IPS-20b (cell line): ENCODE measurements at regions not wholly inside any gene's neighbourhood (a gene's known extent, or its start where the extent isn't known, plus 50 kb on each side); places are given as distances from the start of the nearest gene placed in this dataset.

Source experiments
- H3K27ac ChIP-seq: one replicate; pipeline ENCODE4 v1.5.1; 2013; ENCODE audit warnings: low read length
- H3K27me3 ChIP-seq: 2 replicates; pipeline ENCODE4 v1.6.1; 2013; ENCODE audit warnings: mild to moderate bottlenecking, low read length, inconsistent platforms; ENCODE audit not compliant: insufficient read depth
- H3K36me3 ChIP-seq: 2 replicates; pipeline ENCODE4 v1.6.1; 2013; ENCODE audit warnings: low read depth, mild to moderate bottlenecking, inconsistent platforms, low read length, moderate library complexity; ENCODE audit not compliant: insufficient read depth
- H3K4me1 ChIP-seq: 2 replicates; pipeline ENCODE4 v1.6.1; 2013; ENCODE audit warnings: mild to moderate bottlenecking, control low read depth, inconsistent platforms, low read length, moderate library complexity; ENCODE audit not compliant: insufficient read depth
- H3K4me3 ChIP-seq: 2 replicates; pipeline ENCODE4 v1.5.1; 2013; ENCODE audit warnings: mild to moderate bottlenecking, low read length, inconsistent platforms
- H3K9ac ChIP-seq: 2 replicates; pipeline ENCODE4 v1.6.1; 2013; ENCODE audit warnings: low read depth, mild to moderate bottlenecking, inconsistent platforms, low read length, moderate library complexity
- H3K9me3 ChIP-seq: 2 replicates; pipeline ENCODE4 v1.6.1; 2013; ENCODE audit warnings: mild to moderate bottlenecking, low read depth, low read length, inconsistent platforms; ENCODE audit not compliant: insufficient read depth

- H3K36me3 ChIP-seq: no peaks in the 10 kb centered on the region
- H3K4me3 ChIP-seq: no peak overlapping the region
- H3K27ac ChIP-seq: no peak overlapping the region
- no peaks in the 10 kb centered on the region for H3K27me3 ChIP-seq
- H3K9ac ChIP-seq: no peak overlapping the region
- no peaks in the 10 kb centered on the region for H3K9me3 ChIP-seq
- H3K4me1 ChIP-seq: no peaks in the 10 kb centered on the region
Measured at GRCh38 chr1:209095627-209096595, 487.6 kb upstream of the CAMK1G start.

- no peaks in the 10 kb centered on the region for H3K9me3 ChIP-seq
- H3K9ac ChIP-seq: no peak overlapping the region
- no peaks in the 10 kb centered on the region for H3K27me3 ChIP-seq
- no peaks in the 10 kb centered on the region for H3K36me3 ChIP-seq
- H3K4me3 ChIP-seq: no peak overlapping the region
- no peaks in the 10 kb centered on the region for H3K4me1 ChIP-seq
- H3K27ac ChIP-seq: no peak overlapping the region
Measured at GRCh38 chr1:209100460-209100859, 483.1 kb upstream of the CAMK1G start.

- Histone ChIP-seq H3K27ac (no peak overlapping the region), H3K9me3 (no peaks in the 10 kb centered on the region), H3K4me1 (peaks cover 1% of the 10 kb centered on the region; the same call in 1 of the 2 replicates)
Measured at GRCh38 chr1:209101106-209101505, 482.4 kb upstream of the CAMK1G start.

GRCh38 chr1:209102120-209102519 lies 481.4 kb upstream of the CAMK1G start:
- H3K9me3 ChIP-seq: no peaks in the 10 kb centered on the region
- no peak overlapping the region for H3K27ac ChIP-seq
- H3K4me1 ChIP-seq: peaks cover 9% of the 10 kb centered on the region; the same call in 1 of the 2 replicates
- no peak overlapping the region for H3K9ac ChIP-seq
- no peaks in the 10 kb centered on the region for H3K27me3 ChIP-seq
- H3K36me3 ChIP-seq: no peaks in the 10 kb centered on the region
- H3K4me3 ChIP-seq: no peak overlapping the region

More at GRCh38 chr1:209101106-209101505, 482.4 kb upstream of the CAMK1G start:
- H3K27me3 ChIP-seq: no peaks in the 10 kb centered on the region
- no peak overlapping the region for H3K4me3 ChIP-seq
- no peak overlapping the region for H3K9ac ChIP-seq
- H3K36me3 ChIP-seq: no peaks in the 10 kb centered on the region

GRCh38 chr1:209102531-209102930 lies 481.0 kb upstream of the CAMK1G start:
- Histone ChIP-seq H3K36me3 (no peaks in the 10 kb centered on the region), H3K4me1 (peaks cover 9% of the 10 kb centered on the region; the same call in 1 of the 2 replicates), H3K27me3 (no peaks in the 10 kb centered on the region), H3K4me3 (no peak overlapping the region), H3K9ac (no peak overlapping the region), H3K27ac (no peak overlapping the region), H3K9me3 (no peaks in the 10 kb centered on the region)

- no peak overlapping the region for H3K27ac ChIP-seq
- H3K4me3 ChIP-seq: no peak overlapping the region
- no peaks in the 10 kb centered on the region for H3K27me3 ChIP-seq
- no peak overlapping the region for H3K9ac ChIP-seq
- no peaks in the 10 kb centered on the region for H3K9me3 ChIP-seq
- peaks cover 9% of the 10 kb centered on the region; the same call in 1 of the 2 replicates for H3K4me1 ChIP-seq
- H3K36me3 ChIP-seq: no peaks in the 10 kb centered on the region
Measured at GRCh38 chr1:209103092-209103491, 480.4 kb upstream of the CAMK1G start.

- H3K4me1 ChIP-seq: peaks cover 9% of the 10 kb centered on the region; the same call in 1 of the 2 replicates
Measured at GRCh38 chr1:209104646-209105045, 478.9 kb upstream of the CAMK1G start.

GRCh38 chr1:209105701-209106100 lies 477.8 kb upstream of the CAMK1G start:
- Histone ChIP-seq H3K4me3 (no peak overlapping the region), H3K36me3 (no peaks in the 10 kb centered on the region), H3K27me3 (no peaks in the 10 kb centered on the region), H3K27ac (no peak overlapping the region), H3K4me1 (peaks cover 9% of the 10 kb centered on the region; the same call in 1 of the 2 replicates), H3K9ac (no peak overlapping the region), H3K9me3 (no peaks in the 10 kb centered on the region)

More at GRCh38 chr1:209104646-209105045, 478.9 kb upstream of the CAMK1G start:
- H3K36me3 ChIP-seq: no peaks in the 10 kb centered on the region
- H3K9me3 ChIP-seq: no peaks in the 10 kb centered on the region
- H3K27me3 ChIP-seq: no peaks in the 10 kb centered on the region
- no peak overlapping the region for H3K9ac ChIP-seq
- H3K27ac ChIP-seq: no peak overlapping the region
- H3K4me3 ChIP-seq: no peak overlapping the region

GRCh38 chr1:209106237-209106741 lies 477.2 kb upstream of the CAMK1G start:
- no peak overlapping the region for H3K27ac ChIP-seq
- no peaks in the 10 kb centered on the region for H3K36me3 ChIP-seq
- H3K9ac ChIP-seq: no peak overlapping the region
- peaks cover 9% of the 10 kb centered on the region; the same call in 1 of the 2 replicates for H3K4me1 ChIP-seq
- H3K4me3 ChIP-seq: no peak overlapping the region
- no peaks in the 10 kb centered on the region for H3K27me3 ChIP-seq
- H3K9me3 ChIP-seq: no peaks in the 10 kb centered on the region

- H3K27ac ChIP-seq: no peak overlapping the region
- H3K27me3 ChIP-seq: no peaks in the 10 kb centered on the region
- no peaks in the 10 kb centered on the region for H3K9me3 ChIP-seq
- H3K36me3 ChIP-seq: no peaks in the 10 kb centered on the region
- peaks cover 9% of the 10 kb centered on the region; the same call in 1 of the 2 replicates for H3K4me1 ChIP-seq
- no peak overlapping the region for H3K4me3 ChIP-seq
- H3K9ac ChIP-seq: no peak overlapping the region
Measured at GRCh38 chr1:209106861-209107260, 476.7 kb upstream of the CAMK1G start.

GRCh38 chr1:209107535-209107934 lies 476.0 kb upstream of the CAMK1G start:
- Histone ChIP-seq H3K27ac (no peak overlapping the region), H3K9me3 (no peaks in the 10 kb centered on the region), H3K4me3 (no peak overlapping the region), H3K36me3 (no peaks in the 10 kb centered on the region), H3K27me3 (no peaks in the 10 kb centered on the region), H3K9ac (no peak overlapping the region), H3K4me1 (peaks cover 10% of the 10 kb centered on the region; the same call in 1 of the 2 replicates)
